Glutamatergic neuron (in vitro differentiated cells): ENCODE measurements at regions not wholly inside any gene's neighbourhood (a gene's known extent, or its start where the extent isn't known, plus 50 kb on each side); places are given as distances from the start of the nearest gene placed in this dataset.

Source experiments
- DNase-seq: peaks from one replicate; pipeline ENCODE4 v3.0.0; 2022
- H3K27ac Mint-ChIP-seq: one replicate; pipeline ENCODE4 v1.8.0; 2020; ENCODE audit warnings: mild to moderate bottlenecking, mixed read lengths, inconsistent platforms; ENCODE audit not compliant: unreplicated experiment
- H3K27me3 Mint-ChIP-seq: one replicate; pipeline ENCODE4 v1.8.0; 2020; ENCODE audit warnings: mild to moderate bottlenecking, moderate library complexity, mixed read lengths, inconsistent platforms; ENCODE audit not compliant: unreplicated experiment
- H3K36me3 Mint-ChIP-seq: one replicate; pipeline ENCODE4 v1.8.0; 2020; ENCODE audit warnings: mild to moderate bottlenecking, mixed read lengths, inconsistent platforms; ENCODE audit not compliant: unreplicated experiment
- H3K4me1 Mint-ChIP-seq: one replicate; pipeline ENCODE4 v1.8.0; 2020; ENCODE audit warnings: mild to moderate bottlenecking, low read depth, mixed read lengths, inconsistent platforms; ENCODE audit not compliant: unreplicated experiment
- H3K4me3 Mint-ChIP-seq: one replicate; pipeline ENCODE4 v1.8.0; 2020; ENCODE audit warnings: mild to moderate bottlenecking, mixed read lengths, inconsistent platforms; ENCODE audit not compliant: unreplicated experiment
- H3K9me3 Mint-ChIP-seq: one replicate; pipeline ENCODE4 v1.8.0; 2020; ENCODE audit warnings: mild to moderate bottlenecking, moderate library complexity, mixed read lengths, inconsistent platforms; ENCODE audit not compliant: unreplicated experiment
- TF ChIP-seq, protein P1 (sequence below): fragments of 200-600 bp; sonication (generic); IDR thresholded peaks from one replicate; pipeline ENCODE4 v1.5.0; 2021; ENCODE audit not compliant: partially characterized antibody, unreplicated experiment

DNA sequence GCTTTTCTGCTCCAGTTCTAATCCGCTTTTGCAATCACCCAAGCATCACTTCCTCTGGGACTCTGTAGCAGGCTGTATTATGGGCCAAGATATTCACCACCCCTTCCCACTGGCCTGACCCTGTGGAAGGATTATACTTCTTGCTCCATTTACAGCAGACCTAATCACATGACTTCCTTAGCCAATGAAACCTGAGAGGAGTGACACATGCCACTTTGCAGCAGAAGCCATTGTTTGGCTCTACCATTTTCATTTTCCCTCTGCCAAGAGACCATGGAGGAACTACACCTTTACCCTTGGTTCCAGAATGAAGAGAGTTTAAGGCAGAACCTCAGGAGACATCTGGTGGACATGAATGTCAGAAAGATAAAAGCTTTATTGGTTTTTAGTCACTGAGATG is 134.9 kb upstream of the HSD17B12 start:
- H3K4me3 Mint-ChIP-seq: no peak overlapping the region
- H3K27me3 Mint-ChIP-seq: peaks cover 4% of the 10 kb centered on the region
- DNase-seq: no peak
- H3K36me3 Mint-ChIP-seq: peaks cover 13% of the 10 kb centered on the region
- no peaks in the 10 kb centered on the region for H3K4me1 Mint-ChIP-seq
- no peak overlapping the region for H3K27ac Mint-ChIP-seq
- no peaks in the 10 kb centered on the region for H3K9me3 Mint-ChIP-seq
- TF ChIP-seq, protein P1, sequence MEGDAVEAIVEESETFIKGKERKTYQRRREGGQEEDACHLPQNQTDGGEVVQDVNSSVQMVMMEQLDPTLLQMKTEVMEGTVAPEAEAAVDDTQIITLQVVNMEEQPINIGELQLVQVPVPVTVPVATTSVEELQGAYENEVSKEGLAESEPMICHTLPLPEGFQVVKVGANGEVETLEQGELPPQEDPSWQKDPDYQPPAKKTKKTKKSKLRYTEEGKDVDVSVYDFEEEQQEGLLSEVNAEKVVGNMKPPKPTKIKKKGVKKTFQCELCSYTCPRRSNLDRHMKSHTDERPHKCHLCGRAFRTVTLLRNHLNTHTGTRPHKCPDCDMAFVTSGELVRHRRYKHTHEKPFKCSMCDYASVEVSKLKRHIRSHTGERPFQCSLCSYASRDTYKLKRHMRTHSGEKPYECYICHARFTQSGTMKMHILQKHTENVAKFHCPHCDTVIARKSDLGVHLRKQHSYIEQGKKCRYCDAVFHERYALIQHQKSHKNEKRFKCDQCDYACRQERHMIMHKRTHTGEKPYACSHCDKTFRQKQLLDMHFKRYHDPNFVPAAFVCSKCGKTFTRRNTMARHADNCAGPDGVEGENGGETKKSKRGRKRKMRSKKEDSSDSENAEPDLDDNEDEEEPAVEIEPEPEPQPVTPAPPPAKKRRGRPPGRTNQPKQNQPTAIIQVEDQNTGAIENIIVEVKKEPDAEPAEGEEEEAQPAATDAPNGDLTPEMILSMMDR: no peak

DNA sequence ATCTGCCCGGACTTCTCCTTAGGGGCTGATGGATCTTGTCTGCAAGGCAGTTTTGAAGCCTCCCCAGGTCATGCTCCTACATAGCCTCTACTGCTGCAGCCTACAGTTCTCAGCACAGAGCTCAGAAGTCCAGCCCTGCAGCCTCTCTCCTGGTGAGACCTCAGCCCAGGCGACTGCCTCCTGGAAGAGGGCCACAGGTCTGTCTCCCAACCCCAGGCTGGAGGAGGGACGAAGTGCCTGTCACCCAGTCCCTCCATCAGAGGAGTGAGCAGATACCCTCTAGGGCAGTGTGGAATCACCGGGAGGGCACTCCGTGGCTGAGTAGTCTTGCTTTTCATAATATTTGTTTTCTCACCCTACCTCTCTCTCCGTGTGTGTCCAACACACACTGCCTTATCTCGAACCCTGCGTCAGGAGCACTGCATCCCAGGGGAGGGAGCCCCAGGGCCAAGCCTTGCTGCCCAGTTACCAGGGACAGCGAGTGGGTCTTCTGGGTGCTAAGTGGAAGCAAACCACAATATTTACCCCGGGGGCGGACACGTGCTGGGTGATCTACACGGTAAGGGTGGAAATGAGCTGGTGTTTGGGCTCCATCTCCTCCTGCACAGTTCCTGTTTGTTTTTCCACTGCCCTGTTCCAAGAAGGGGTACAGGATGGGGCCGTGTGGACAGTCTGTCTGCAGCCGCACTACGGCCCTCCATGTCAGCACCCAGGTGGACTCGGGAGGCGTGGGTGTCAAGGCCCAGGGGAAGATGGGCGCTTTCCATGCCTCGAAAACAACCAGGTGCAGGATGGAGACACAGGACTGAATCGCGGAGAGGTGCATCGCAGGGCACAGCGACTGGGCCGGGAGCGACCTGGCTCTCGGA is 133.7 kb upstream of the HSD17B12 start:
- no peak for DNase-seq
- TF ChIP-seq, protein P1: no peak
- H3K4me1 Mint-ChIP-seq: no peaks in the 10 kb centered on the region
- H3K27ac Mint-ChIP-seq: no peak overlapping the region
- no peaks in the 10 kb centered on the region for H3K9me3 Mint-ChIP-seq
- H3K27me3 Mint-ChIP-seq: peaks cover 4% of the 10 kb centered on the region
- H3K36me3 Mint-ChIP-seq: peaks cover 13% of the 10 kb centered on the region
- peak overlapping the region; percentile 71 for H3K4me3 Mint-ChIP-seq

DNA sequence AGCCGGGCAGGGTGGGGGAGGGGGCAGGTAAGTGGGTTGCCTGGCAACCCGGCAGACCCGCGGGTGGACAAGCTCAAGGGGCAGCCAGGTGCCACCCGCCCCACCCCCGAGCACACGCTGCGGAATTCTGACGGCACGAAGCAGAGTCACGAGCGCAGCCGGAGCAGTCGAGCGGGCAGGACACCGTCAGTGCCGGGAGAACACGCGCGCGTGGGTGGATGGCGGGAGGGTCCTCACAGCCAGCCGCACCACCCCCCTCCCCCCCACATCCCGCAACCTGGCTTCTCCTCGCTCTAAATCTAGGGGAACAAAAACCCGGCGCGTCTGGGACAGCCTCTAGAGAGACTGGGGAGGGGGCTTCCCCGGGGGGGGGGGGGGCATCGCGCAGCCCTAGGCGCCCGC is 133.1 kb upstream of the HSD17B12 start:
- Mint-ChIP-seq H3K4me3 (no peak overlapping the region), H3K27me3 (peaks cover 4% of the 10 kb centered on the region), H3K36me3 (peaks cover 13% of the 10 kb centered on the region), H3K4me1 (no peaks in the 10 kb centered on the region), H3K27ac (no peak overlapping the region), H3K9me3 (no peaks in the 10 kb centered on the region)
- no peak for DNase-seq
- TF ChIP-seq, protein P1: no peak

DNA sequence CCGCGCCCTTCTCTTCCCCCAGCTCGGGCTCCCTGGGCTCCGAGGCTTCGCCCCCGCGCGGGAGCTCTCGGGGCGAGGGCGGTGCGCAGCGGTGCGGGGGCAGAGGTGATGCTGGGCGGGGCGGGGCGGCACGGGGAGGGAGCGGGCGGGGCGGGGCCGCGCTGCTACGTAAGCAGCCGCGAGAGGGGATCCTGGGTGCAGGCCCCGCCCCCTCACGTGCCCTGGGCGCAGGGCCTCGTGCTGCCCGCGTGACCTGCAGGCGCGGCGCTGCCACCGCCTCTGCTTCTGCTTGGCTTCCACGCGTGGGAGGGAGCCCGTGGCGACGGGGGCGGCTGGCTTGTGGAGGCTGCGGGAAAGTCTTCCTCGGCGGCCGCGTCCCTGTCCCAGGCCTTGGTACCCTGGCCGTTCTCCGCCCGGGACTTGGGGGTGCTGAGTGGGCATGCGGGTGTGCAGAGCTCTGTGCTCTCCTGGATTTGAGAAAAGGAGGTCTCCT is 132.6 kb upstream of the HSD17B12 start:
- H3K27me3 Mint-ChIP-seq: peaks cover 4% of the 10 kb centered on the region
- peak; percentile 57 for DNase-seq
- no peak overlapping the region for H3K27ac Mint-ChIP-seq
- H3K4me3 Mint-ChIP-seq: peak overlapping the region; percentile 42
- no peaks in the 10 kb centered on the region for H3K4me1 Mint-ChIP-seq
- H3K36me3 Mint-ChIP-seq: peaks cover 13% of the 10 kb centered on the region
- TF ChIP-seq, protein P1: no peak
- no peaks in the 10 kb centered on the region for H3K9me3 Mint-ChIP-seq

DNA sequence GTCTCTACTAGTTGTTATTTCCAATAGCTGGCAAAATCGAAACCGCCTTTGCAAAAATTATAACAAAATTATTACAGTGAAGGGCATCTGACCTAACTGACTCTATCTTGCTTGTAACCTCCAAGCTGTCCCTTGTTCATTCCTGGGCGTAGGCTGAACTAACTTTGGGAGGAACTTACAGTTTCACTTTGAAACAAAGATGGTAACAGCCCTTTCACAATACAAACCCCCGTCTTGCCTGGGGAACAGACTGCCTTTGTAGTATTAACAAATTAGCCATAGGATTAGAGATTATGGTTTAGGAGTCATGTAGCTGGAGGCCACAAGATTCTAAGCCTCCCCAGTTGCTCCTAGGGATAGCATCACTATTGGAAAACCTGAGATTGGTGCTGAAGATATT is 131.6 kb upstream of the HSD17B12 start:
- H3K27ac Mint-ChIP-seq: no peak overlapping the region
- H3K27me3 Mint-ChIP-seq: peaks cover 6% of the 10 kb centered on the region

More for the DNA sequence above, 131.6 kb upstream of the HSD17B12 start:
- H3K36me3 Mint-ChIP-seq: peaks cover 13% of the 10 kb centered on the region
- no peak for DNase-seq
- TF ChIP-seq, protein P1: no peak
- H3K4me1 Mint-ChIP-seq: peaks cover 7% of the 10 kb centered on the region
- H3K9me3 Mint-ChIP-seq: no peaks in the 10 kb centered on the region
- no peak overlapping the region for H3K4me3 Mint-ChIP-seq
